GM10266 (cell line): ENCODE measurements at regions not wholly inside any gene's neighbourhood (a gene's known extent, or its start where the extent isn't known, plus 50 kb on each side); places are given as distances from the start of the nearest gene placed in this dataset.

ENCODE experiments used
- DNase-seq: peaks from one replicate; pipeline ENCODE4 v3.0.0; 2012; ENCODE audit errors: extremely low spot score
- TF ChIP-seq, protein P1 (sequence below): IDR thresholded peaks from 2 replicates; pipeline ENCODE4 v1.5.1; 2012; ENCODE audit warnings: mild to moderate bottlenecking, low read depth; ENCODE audit not compliant: control insufficient read depth, insufficient read depth; ENCODE audit errors: missing control alignments

GRCh38 chr11:24084956-24085355 lies 411.9 kb upstream of the LUZP2 start:
- TF ChIP-seq, protein P1, sequence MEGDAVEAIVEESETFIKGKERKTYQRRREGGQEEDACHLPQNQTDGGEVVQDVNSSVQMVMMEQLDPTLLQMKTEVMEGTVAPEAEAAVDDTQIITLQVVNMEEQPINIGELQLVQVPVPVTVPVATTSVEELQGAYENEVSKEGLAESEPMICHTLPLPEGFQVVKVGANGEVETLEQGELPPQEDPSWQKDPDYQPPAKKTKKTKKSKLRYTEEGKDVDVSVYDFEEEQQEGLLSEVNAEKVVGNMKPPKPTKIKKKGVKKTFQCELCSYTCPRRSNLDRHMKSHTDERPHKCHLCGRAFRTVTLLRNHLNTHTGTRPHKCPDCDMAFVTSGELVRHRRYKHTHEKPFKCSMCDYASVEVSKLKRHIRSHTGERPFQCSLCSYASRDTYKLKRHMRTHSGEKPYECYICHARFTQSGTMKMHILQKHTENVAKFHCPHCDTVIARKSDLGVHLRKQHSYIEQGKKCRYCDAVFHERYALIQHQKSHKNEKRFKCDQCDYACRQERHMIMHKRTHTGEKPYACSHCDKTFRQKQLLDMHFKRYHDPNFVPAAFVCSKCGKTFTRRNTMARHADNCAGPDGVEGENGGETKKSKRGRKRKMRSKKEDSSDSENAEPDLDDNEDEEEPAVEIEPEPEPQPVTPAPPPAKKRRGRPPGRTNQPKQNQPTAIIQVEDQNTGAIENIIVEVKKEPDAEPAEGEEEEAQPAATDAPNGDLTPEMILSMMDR, result no peak
- no peak for DNase-seq

GRCh38 chr11:24086921-24087320 lies 409.9 kb upstream of the LUZP2 start:
- TF ChIP-seq, protein P1, result no peak
- no peak for DNase-seq

GRCh38 chr11:24091594-24091993 lies 405.3 kb upstream of the LUZP2 start:
- no peak for DNase-seq

GRCh38 chr11:24093375-24093774 lies 403.5 kb upstream of the LUZP2 start:
- DNase-seq, result no peak

More at GRCh38 chr11:24091594-24091993, 405.3 kb upstream of the LUZP2 start:
- TF ChIP-seq, protein P1, result no peak

GRCh38 chr11:24108609-24109008 lies 388.2 kb upstream of the LUZP2 start:
- no peak for DNase-seq
- TF ChIP-seq, protein P1, result no peak

More at GRCh38 chr11:24093375-24093774, 403.5 kb upstream of the LUZP2 start:
- TF ChIP-seq, protein P1, result no peak

- no peak for DNase-seq
- TF ChIP-seq, protein P1, result no peak
These were observed 374.6 kb upstream of the LUZP2 start for GRCh38 chr11:24122291-24122690.

DNA sequence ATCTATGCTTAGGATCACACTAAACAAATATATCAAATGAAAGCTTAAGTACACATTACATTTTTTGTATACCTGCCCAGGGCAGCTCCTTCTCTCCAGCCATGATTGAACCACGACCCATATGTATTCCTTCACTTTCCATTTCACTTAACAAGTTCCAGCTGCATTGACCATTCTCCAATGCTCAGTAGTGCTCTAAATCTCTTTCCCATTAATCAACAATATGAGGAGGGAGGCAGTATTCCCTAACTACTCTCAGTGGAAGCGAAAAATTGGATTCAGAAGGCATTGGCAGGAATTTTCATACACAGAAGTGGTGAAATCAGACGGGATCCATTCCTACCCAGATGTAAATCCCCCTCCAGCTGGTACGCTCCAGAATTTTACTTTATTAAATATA lies 372.0 kb upstream of the LUZP2 start:
- DNase-seq, result no peak
- TF ChIP-seq, protein P1, result no peak
